AG04449 (cell line): ENCODE measurements at regions not wholly inside any gene's neighbourhood (a gene's known extent, or its start where the extent isn't known, plus 50 kb on each side); places are given as distances from the start of the nearest gene placed in this dataset.

Experiments used
- CTCF ChIA-PET: fragments of 350-600 bp; formaldehyde crosslinking; extraction: SDS; loops from one replicate; lab custom pipeline; 2021; ENCODE audit warnings: antibody characterized with exemption; lab: Yijun Ruan, JAX
- POLR2A ChIA-PET: fragments of 400-600, 350-600 bp; formaldehyde crosslinking; extraction: SDS; loops from one replicate; lab custom pipeline; 2020; ENCODE audit warnings: antibody characterized with exemption, inconsistent platforms; lab: Yijun Ruan, JAX
- DNase-seq: peaks from one replicate; pipeline ENCODE4 v3.0.0-alpha.2; 2010; ENCODE audit warnings: low read depth, low spot score
- H3K4me3 ChIP-seq: 2 replicates; pipeline ENCODE4 v1.5.1; 2011; ENCODE audit warnings: low read depth, mild to moderate bottlenecking, control low read depth, low read length
- TF ChIP-seq, protein P1 (sequence below): IDR thresholded peaks from one replicate; pipeline ENCODE4 v1.5.1; 2011; ENCODE audit warnings: mild to moderate bottlenecking, moderate library complexity, low read length, control low read depth, inconsistent platforms; ENCODE audit not compliant: insufficient read depth; ENCODE audit errors: missing control alignments

DNA sequence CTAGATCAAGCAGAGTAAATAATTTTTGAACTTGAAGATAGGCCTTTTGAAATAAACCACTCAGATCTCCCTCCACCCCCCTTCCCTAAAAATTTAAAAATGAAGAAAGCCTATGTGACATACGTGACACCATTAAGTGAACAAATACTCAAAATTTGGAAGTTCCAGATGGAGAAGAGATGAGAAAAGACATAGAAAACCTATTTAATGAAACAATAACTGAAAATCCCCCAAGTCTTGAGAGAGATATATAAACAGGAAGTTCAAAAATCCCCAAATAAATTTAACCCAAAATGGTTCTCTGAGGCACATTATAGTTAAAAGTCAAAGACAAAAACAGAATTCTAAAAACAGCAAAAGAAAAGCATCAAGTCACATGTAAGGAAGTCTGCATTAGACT is 428.6 kb downstream of the PSAT1 start:
- no peak overlapping the region for H3K4me3 ChIP-seq
- DNase-seq, result no peak
- POLR2A ChIA-PET, result no interaction called here
- CTCF ChIA-PET, result no interaction called here
- TF ChIP-seq, protein P1, sequence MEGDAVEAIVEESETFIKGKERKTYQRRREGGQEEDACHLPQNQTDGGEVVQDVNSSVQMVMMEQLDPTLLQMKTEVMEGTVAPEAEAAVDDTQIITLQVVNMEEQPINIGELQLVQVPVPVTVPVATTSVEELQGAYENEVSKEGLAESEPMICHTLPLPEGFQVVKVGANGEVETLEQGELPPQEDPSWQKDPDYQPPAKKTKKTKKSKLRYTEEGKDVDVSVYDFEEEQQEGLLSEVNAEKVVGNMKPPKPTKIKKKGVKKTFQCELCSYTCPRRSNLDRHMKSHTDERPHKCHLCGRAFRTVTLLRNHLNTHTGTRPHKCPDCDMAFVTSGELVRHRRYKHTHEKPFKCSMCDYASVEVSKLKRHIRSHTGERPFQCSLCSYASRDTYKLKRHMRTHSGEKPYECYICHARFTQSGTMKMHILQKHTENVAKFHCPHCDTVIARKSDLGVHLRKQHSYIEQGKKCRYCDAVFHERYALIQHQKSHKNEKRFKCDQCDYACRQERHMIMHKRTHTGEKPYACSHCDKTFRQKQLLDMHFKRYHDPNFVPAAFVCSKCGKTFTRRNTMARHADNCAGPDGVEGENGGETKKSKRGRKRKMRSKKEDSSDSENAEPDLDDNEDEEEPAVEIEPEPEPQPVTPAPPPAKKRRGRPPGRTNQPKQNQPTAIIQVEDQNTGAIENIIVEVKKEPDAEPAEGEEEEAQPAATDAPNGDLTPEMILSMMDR, result no peak

- no peak overlapping the region for H3K4me3 ChIP-seq
- CTCF ChIA-PET, result interaction anchor here (0.6 kb wide), 1 partner anchor 342 kb away, joined by 3 read pairs; no protein-coding TSS in a partner anchor
- TF ChIP-seq, protein P1, result no peak
- POLR2A ChIA-PET, result no interaction called here
- no peak for DNase-seq
These were observed 448.4 kb downstream of the PSAT1 start for GRCh38 chr9:78745331-78745730.

GRCh38 chr9:78746010-78746409 is 449.1 kb downstream of the PSAT1 start:
- TF ChIP-seq, protein P1, result no peak
- H3K4me3 ChIP-seq, result no peak overlapping the region
- ChIA-PET CTCF (no interaction called here), POLR2A (no interaction called here)
- no peak for DNase-seq

DNA sequence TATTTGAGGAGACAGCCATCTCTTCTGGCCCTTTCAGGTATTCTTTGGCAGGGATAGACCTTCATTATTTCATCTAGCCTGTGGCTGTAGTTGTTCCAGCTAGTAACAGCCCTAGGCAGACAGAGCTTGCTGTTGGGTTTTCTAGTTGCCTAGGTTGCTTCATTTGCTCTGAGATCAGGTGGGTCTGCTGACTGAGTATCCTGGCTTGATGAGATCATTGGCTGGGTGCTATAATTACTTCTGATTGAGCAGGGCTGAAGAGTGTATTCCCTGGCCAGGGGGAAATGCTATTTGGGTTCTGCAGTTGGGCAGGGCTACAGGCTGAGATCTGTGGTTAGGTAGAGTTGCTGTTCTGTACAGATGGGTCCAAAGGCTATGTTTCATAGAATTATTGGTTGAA is 456.1 kb downstream of the PSAT1 start:
- CTCF ChIA-PET, result no interaction called here

DNA sequence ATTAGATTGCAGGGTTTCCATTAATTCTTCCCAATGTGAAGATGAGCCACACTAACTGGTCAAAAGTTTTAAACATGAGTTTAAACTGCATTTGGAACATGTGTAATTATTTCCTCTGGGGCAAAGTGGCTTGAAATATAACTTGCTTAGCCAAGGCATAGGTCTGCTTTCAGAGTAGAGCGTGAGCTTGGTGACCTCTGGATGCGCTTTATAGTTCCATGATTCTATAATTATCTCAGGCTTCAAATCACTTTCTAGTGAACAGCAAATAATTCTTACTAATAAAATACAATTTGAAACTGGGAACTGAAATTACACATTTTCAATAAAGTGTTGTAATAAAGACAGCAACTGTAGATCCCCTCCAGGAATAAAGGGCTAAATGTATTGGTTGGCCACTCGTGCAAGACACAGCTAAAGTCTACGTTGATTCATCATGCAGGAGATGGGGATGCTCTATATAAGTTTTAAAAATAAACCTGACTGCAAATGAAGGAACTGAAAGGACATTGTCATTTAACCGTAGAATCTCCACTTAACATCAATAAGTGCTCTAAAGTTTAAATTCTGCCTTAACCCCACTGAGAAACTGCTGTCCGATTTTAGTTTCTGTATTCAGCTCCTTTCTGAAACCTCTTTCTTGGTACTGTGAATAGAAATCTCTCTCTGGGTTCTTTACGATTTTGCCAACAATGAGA is 460.0 kb downstream of the PSAT1 start:
- ChIA-PET POLR2A (no interaction called here), CTCF (no interaction called here)

More for the DNA sequence above, 456.1 kb downstream of the PSAT1 start:
- TF ChIP-seq, protein P1, result no peak
- H3K4me3 ChIP-seq, result no peak overlapping the region
- POLR2A ChIA-PET, result no interaction called here
- no peak for DNase-seq

GRCh38 chr9:78763424-78763823 is 466.5 kb downstream of the PSAT1 start:
- DNase-seq, result no peak
- TF ChIP-seq, protein P1, result no peak
- CTCF ChIA-PET, result interaction anchor here (0.8 kb wide), 1 partner anchor 14 kb away, joined by 3 read pairs; no protein-coding TSS in a partner anchor
- POLR2A ChIA-PET, result interaction anchor here (0.5 kb wide), 1 partner anchor 1263 kb away, joined by 3 read pairs; no protein-coding TSS in a partner anchor
- no peak overlapping the region for H3K4me3 ChIP-seq

More for the DNA sequence above, 460.0 kb downstream of the PSAT1 start:
- H3K4me3 ChIP-seq, result no peak overlapping the region
- no peak for DNase-seq
- TF ChIP-seq, protein P1, result no peak
